Vagina (tissue), 2 donors: ENCODE measurements at regions not wholly inside any gene's neighbourhood (a gene's known extent, or its start where the extent isn't known, plus 50 kb on each side); places are given as distances from the start of the nearest gene placed in this dataset.

Source experiments
- POLR2A ChIP-seq, 2 donors: fragments of 450-650 bp; IDR thresholded peaks; one replicate each; pipeline ENCODE4 v1.6.1; 2017; ENCODE audit warnings: antibody characterized with exemption in 2 of 2, mild to moderate bottlenecking in 2 of 2, moderate library complexity in 2 of 2
- TF ChIP-seq, protein P1 (sequence below), 3 experiments: fragments of 450-650 bp in 2 of 3; fragments of 200-600 bp in 1 of 3; sonication (generic) in 1 of 3; IDR thresholded peaks; one replicate each; pipeline ENCODE4 v1.5.1; 2017 to 2019; ENCODE audit warnings: antibody characterized with exemption in 3 of 3, mild to moderate bottlenecking in 2 of 3, moderate library complexity in 2 of 3

DNA sequence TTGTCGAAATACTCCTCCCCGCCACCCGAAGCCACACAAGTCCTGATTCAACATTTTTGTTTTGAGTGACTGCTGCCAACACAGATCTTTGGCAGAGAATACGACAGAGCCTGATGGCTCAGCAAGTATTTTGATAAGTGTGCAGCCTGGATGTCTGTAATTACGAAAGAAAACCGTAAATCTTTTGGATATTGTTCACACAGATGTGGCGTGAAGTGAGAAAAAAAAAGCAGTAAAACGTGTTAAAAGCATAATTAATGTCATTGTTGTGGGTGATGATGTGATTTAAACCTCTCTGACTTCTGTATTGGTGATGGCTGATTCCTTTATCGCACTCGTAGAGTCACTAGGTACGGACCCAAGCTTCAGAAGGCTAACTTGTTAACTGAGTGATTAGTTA lies 98.7 kb downstream of the PHETA1 start:
- TF ChIP-seq, protein P1, sequence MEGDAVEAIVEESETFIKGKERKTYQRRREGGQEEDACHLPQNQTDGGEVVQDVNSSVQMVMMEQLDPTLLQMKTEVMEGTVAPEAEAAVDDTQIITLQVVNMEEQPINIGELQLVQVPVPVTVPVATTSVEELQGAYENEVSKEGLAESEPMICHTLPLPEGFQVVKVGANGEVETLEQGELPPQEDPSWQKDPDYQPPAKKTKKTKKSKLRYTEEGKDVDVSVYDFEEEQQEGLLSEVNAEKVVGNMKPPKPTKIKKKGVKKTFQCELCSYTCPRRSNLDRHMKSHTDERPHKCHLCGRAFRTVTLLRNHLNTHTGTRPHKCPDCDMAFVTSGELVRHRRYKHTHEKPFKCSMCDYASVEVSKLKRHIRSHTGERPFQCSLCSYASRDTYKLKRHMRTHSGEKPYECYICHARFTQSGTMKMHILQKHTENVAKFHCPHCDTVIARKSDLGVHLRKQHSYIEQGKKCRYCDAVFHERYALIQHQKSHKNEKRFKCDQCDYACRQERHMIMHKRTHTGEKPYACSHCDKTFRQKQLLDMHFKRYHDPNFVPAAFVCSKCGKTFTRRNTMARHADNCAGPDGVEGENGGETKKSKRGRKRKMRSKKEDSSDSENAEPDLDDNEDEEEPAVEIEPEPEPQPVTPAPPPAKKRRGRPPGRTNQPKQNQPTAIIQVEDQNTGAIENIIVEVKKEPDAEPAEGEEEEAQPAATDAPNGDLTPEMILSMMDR (IDR thresholded peaks at IDR 0.05) = no peak
- TF ChIP-seq POLR2A (IDR thresholded peaks at IDR 0.05) = no peak
